Renal cortex interstitium (tissue), 11 donors: ENCODE measurements at regions not wholly inside any gene's neighbourhood (a gene's known extent, or its start where the extent isn't known, plus 50 kb on each side); places are given as distances from the start of the nearest gene placed in this dataset.

ENCODE experiments used
- DNase-seq, 11 donors: peaks; one replicate each; pipeline ENCODE4 v3.0.0-alpha.2; 2013; ENCODE audit warnings: low read depth in 9 of 11, low spot score in 4 of 11; ENCODE audit errors: extremely low read depth in 1 of 11

- DNase-seq: no peak
These were observed 123.4 kb upstream of the CPSF6 start for GRCh38 chr12:69115951-69116350.

GRCh38 chr12:69117566-69118266 lies 121.7 kb upstream of the CPSF6 start:
- no peak for DNase-seq

GRCh38 chr12:69118516-69118915 lies 120.9 kb upstream of the CPSF6 start:
- DNase-seq: no peak

GRCh38 chr12:69119770-69120169 lies 119.6 kb upstream of the CPSF6 start:
- no peak for DNase-seq

GRCh38 chr12:69120354-69120753 lies 119.0 kb upstream of the CPSF6 start:
- DNase-seq: no peak

- no peak for DNase-seq
These were observed 116.1 kb upstream of the CPSF6 start for GRCh38 chr12:69123311-69123710.

- DNase-seq: peak in 3 of 11 donors; percentile 16 to 43 (median 32)
These were observed 115.3 kb upstream of the CPSF6 start for GRCh38 chr12:69123919-69124638.

GRCh38 chr12:69129017-69129416 lies 110.4 kb upstream of the CPSF6 start:
- DNase-seq: no peak

GRCh38 chr12:69129564-69129963 lies 109.8 kb upstream of the CPSF6 start:
- DNase-seq: no peak

GRCh38 chr12:69130064-69130463 lies 109.3 kb upstream of the CPSF6 start:
- no peak for DNase-seq

- no peak for DNase-seq
These were observed 108.3 kb upstream of the CPSF6 start for GRCh38 chr12:69131077-69131476.

GRCh38 chr12:69136931-69137613 lies 102.3 kb upstream of the CPSF6 start:
- no peak for DNase-seq

- no peak for DNase-seq
These were observed 98.3 kb upstream of the CPSF6 start for GRCh38 chr12:69141074-69141473.

- DNase-seq: no peak
These were observed 90.1 kb upstream of the CPSF6 start for GRCh38 chr12:69149270-69149669.

GRCh38 chr12:69150083-69150795 lies 89.1 kb upstream of the CPSF6 start:
- no peak for DNase-seq

GRCh38 chr12:69150796-69151127 lies 88.6 kb upstream of the CPSF6 start:
- DNase-seq: no peak

- DNase-seq: no peak
These were observed 88.1 kb upstream of the CPSF6 start for GRCh38 chr12:69151254-69151764.

- DNase-seq: peak in 10 of 11 donors; percentile 12 to 47 (median 24)
These were observed 84.6 kb upstream of the CPSF6 start for GRCh38 chr12:69154585-69155363.
